ENCODE measurements at regions not wholly inside any gene's neighbourhood (a gene's known extent, or its start where the extent isn't known, plus 50 kb on each side); places are given as distances from the start of the nearest gene placed in this dataset.

- TF ChIP-seq POLR2A (IDR thresholded peaks at IDR 0.05; ENCODE audit: low read length) = no peak
- no peak for TF ChIP-seq GATA1 (IDR thresholded peaks at IDR 0.05; ENCODE audit: low read depth, low read length)
These were observed 189.0 kb upstream of the GOT2 start for GRCh38 chr16:58923094-58923493.
